GM12878 (cell line): ENCODE measurements at regions not wholly inside any gene's neighbourhood (a gene's known extent, or its start where the extent isn't known, plus 50 kb on each side); places are given as distances from the start of the nearest gene placed in this dataset.

Source experiments
- EZH2 ChIP-seq: IDR thresholded peaks from 2 replicates; pipeline ENCODE4 v1.6.1; 2012; ENCODE audit warnings: low read depth, mild to moderate bottlenecking, control low read depth, inconsistent platforms, low read length, borderline replicate concordance; ENCODE audit not compliant: control insufficient read depth
- RAD21 ChIP-seq: IDR thresholded peaks from 2 replicates; pipeline ENCODE4 v1.6.1; 2011; ENCODE audit warnings: mild to moderate bottlenecking, low read depth, low read length, moderate library complexity; ENCODE audit not compliant: insufficient read depth
- RFX5 ChIP-seq: IDR thresholded peaks from 2 replicates; pipeline ENCODE4 v1.6.1; 2011; ENCODE audit warnings: low read depth, low read length, improper control_type of control experiment
- TF ChIP-seq, protein P1 (sequence below), 3 experiments: IDR thresholded peaks in 2 of 3; conservative IDR thresholded peaks in 1 of 3; 2 replicates each; pipeline ENCODE4 v1.5.1; 2011; ENCODE audit warnings: low read depth in 3 of 3, low read length in 3 of 3, mild to moderate bottlenecking in 3 of 3, control low read depth in 2 of 3, moderate library complexity in 2 of 3, inconsistent platforms in 1 of 3, mixed read lengths in 1 of 3; ENCODE audit not compliant: control insufficient read depth in 2 of 3, insufficient read depth in 1 of 3; ENCODE audit errors: extremely low read depth in 1 of 3
- TF ChIP-seq, protein P2 (sequence below): fragments of 450-650 bp; IDR thresholded peaks from 2 replicates; pipeline ENCODE4 v1.6.1; 2017; ENCODE audit warnings: mild to moderate bottlenecking, low read depth, inconsistent platforms; ENCODE audit not compliant: poor library complexity, severe bottlenecking
- TF ChIP-seq, protein P3 (sequence below): fragments of 450-650 bp; IDR thresholded peaks from 2 replicates; pipeline ENCODE4 v1.6.1; 2017; ENCODE audit warnings: mild to moderate bottlenecking

DNA sequence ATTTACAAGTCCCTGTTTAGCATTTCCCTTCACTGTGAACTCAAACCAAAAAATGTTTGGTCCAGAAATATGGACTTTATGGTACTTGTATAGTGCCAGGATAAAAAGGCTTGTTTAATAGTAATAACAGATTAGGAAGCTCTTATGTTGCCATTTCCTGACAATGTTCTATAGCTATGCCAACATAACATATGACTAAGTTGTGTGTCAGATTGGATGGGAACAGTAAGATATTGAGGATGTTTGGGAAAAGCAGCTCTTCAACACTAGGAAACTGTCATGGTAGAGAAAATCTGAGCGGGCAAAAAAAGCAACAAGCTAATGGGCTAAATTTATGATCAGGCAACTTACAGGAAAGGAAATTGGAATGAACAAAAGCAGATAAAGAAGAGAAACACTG is 287.1 kb upstream of the ADGRL4 start:
- TF ChIP-seq, protein P1, sequence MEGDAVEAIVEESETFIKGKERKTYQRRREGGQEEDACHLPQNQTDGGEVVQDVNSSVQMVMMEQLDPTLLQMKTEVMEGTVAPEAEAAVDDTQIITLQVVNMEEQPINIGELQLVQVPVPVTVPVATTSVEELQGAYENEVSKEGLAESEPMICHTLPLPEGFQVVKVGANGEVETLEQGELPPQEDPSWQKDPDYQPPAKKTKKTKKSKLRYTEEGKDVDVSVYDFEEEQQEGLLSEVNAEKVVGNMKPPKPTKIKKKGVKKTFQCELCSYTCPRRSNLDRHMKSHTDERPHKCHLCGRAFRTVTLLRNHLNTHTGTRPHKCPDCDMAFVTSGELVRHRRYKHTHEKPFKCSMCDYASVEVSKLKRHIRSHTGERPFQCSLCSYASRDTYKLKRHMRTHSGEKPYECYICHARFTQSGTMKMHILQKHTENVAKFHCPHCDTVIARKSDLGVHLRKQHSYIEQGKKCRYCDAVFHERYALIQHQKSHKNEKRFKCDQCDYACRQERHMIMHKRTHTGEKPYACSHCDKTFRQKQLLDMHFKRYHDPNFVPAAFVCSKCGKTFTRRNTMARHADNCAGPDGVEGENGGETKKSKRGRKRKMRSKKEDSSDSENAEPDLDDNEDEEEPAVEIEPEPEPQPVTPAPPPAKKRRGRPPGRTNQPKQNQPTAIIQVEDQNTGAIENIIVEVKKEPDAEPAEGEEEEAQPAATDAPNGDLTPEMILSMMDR (IDR thresholded peaks at IDR 0.05 in 2 of 3, conservative IDR thresholded peaks at IDR 0.05 in 1 of 3; ENCODE audit: control insufficient read depth in 2 of 3, extremely low read depth in 1 of 3, insufficient read depth in 1 of 3, low read depth in 3 of 3, low read length in 3 of 3): no peak
- no peak for TF ChIP-seq RFX5
- TF ChIP-seq, protein P2, sequence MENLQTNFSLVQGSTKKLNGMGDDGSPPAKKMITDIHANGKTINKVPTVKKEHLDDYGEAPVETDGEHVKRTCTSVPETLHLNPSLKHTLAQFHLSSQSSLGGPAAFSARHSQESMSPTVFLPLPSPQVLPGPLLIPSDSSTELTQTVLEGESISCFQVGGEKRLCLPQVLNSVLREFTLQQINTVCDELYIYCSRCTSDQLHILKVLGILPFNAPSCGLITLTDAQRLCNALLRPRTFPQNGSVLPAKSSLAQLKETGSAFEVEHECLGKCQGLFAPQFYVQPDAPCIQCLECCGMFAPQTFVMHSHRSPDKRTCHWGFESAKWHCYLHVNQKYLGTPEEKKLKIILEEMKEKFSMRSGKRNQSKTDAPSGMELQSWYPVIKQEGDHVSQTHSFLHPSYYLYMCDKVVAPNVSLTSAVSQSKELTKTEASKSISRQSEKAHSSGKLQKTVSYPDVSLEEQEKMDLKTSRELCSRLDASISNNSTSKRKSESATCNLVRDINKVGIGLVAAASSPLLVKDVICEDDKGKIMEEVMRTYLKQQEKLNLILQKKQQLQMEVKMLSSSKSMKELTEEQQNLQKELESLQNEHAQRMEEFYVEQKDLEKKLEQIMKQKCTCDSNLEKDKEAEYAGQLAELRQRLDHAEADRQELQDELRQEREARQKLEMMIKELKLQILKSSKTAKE: no peak
- TF ChIP-seq, protein P3, sequence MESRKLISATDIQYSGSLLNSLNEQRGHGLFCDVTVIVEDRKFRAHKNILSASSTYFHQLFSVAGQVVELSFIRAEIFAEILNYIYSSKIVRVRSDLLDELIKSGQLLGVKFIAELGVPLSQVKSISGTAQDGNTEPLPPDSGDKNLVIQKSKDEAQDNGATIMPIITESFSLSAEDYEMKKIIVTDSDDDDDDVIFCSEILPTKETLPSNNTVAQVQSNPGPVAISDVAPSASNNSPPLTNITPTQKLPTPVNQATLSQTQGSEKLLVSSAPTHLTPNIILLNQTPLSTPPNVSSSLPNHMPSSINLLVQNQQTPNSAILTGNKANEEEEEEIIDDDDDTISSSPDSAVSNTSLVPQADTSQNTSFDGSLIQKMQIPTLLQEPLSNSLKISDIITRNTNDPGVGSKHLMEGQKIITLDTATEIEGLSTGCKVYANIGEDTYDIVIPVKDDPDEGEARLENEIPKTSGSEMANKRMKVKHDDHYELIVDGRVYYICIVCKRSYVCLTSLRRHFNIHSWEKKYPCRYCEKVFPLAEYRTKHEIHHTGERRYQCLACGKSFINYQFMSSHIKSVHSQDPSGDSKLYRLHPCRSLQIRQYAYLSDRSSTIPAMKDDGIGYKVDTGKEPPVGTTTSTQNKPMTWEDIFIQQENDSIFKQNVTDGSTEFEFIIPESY: no peak
- no peak for TF ChIP-seq RAD21
- no peak for TF ChIP-seq EZH2
